Ishikawa (cell line): ENCODE measurements at regions not wholly inside any gene's neighbourhood (a gene's known extent, or its start where the extent isn't known, plus 50 kb on each side); places are given as distances from the start of the nearest gene placed in this dataset.

Experiments used
- EP300 ChIP-seq: IDR thresholded peaks from 2 replicates; pipeline ENCODE4 v1.6.1; 2012; ENCODE audit warnings: borderline replicate concordance
- MAX ChIP-seq: IDR thresholded peaks from 2 replicates; pipeline ENCODE4 v1.6.1; 2012
- NFIC ChIP-seq: IDR thresholded peaks from 2 replicates; pipeline ENCODE4 v1.6.1; 2012
- REST ChIP-seq: IDR thresholded peaks from 2 replicates; pipeline ENCODE4 v1.6.1; 2012; ENCODE audit warnings: low read depth, mild to moderate bottlenecking
- TAF1 ChIP-seq: IDR thresholded peaks from 2 replicates; pipeline ENCODE4 v1.6.1; 2012; ENCODE audit warnings: low read depth, mild to moderate bottlenecking
- TEAD4 ChIP-seq: IDR thresholded peaks from 2 replicates; pipeline ENCODE4 v1.6.1; 2012
- ZBTB7A ChIP-seq: IDR thresholded peaks from 2 replicates; pipeline ENCODE4 v1.6.1; 2012; ENCODE audit warnings: low read depth

- TF ChIP-seq REST (no peak), MAX (no peak), TAF1 (no peak), NFIC (no peak), ZBTB7A (no peak), EP300 (no peak), TEAD4 (no peak)
Measured at GRCh38 chr14:59090572-59090971, 97.9 kb upstream of the DAAM1 start.
